Femur (tissue), 1 donor: ENCODE measurements at regions not wholly inside any gene's neighbourhood (a gene's known extent, or its start where the extent isn't known, plus 50 kb on each side); places are given as distances from the start of the nearest gene placed in this dataset.
A peak's percentile ranks its signal among the peaks of the same experiment; 100 is the strongest.

Source experiments
- DNase-seq: peaks from one replicate; pipeline ENCODE4 v3.0.0-alpha.2; 2017

DNA sequence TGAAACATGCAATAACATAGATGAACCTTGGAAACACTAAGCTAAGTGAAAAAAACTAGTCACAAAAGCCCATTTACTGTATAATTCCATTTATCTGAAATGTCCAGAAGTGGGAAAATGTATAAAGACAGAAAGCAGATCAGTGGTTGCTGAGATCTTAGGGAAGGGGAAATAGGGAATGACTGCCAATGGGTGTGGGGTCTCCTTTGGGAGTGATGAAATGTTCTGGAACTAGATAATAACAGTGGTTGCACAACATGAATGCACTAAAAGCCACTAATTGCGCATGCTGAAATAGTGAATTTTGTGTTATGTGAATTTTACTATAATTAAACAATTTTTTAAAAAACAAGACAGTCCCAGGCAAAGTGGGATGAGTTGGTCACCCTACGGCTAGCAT lies 472.8 kb downstream of the CCDC171 start:
- no peak for DNase-seq

- DNase-seq, result no peak
These were observed 474.0 kb downstream of the CCDC171 start for GRCh38 chr9:16026886-16027285.

- DNase-seq, result no peak
These were observed 475.7 kb downstream of the CCDC171 start for GRCh38 chr9:16028548-16028947.

DNA sequence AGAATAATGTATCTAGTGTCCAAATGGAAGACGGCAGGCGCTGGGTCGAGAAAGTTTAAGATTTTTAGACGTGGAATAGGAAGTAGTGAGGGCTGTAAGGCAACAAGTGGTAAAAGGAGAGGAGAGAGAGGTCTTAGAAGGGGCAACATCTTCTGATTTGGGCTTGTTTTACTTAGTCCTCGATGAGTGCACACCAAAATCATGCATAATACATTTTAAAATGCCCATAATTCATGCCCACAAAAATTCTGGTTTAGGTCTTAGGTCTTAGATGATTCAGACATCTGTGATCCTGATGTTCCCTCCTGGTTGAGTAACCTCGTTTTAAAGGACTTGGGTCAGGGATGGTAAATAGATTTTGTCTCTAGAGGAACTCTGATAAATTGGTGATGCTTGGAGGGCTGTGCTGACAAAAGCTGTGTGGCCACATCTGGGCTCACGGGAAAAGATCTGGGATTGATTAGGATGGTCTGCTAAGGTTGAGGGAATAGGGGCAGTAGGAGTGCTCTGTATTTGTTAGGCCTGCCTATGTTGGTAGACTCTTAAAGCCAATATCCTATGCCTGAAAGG lies 476.3 kb downstream of the CCDC171 start:
- DNase-seq, result no peak

GRCh38 chr9:16029796-16030363 lies 477.0 kb downstream of the CCDC171 start:
- no peak for DNase-seq

DNA sequence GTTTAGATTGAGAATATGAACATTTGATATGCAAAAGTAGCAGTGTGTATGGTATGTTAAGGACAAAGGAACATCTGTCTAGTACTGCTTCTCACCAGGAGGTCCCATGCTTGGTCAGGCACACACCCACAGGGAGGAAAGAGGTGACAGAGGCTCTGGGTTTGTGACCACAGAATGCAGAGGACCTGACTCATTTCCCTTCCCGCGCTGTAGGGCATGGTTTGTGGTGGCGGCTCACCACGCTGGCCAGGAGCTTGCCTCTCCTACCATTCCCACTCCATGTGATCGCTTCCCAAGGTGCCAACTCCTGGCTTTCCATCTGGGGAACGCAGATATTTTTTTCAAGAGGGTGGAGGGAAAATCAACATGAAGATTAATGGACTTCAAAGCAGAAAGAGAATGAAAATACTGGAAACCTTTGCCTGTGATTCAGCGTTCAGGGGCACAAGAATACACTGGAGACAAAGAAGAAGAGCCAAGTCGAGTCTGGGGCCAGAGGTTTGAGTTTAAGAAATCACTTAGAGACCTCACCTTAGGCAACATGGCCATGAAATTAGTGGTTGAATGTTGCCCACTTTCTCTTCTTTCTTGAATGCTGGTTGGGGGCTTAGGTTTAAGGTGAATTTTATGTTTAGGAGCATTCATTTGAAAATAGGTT lies 477.8 kb downstream of the CCDC171 start:
- peak; percentile 52 for DNase-seq

GRCh38 chr9:16031486-16031885 lies 478.6 kb downstream of the CCDC171 start:
- no peak for DNase-seq

GRCh38 chr9:16031971-16032370 lies 479.1 kb downstream of the CCDC171 start:
- DNase-seq, result no peak

DNA sequence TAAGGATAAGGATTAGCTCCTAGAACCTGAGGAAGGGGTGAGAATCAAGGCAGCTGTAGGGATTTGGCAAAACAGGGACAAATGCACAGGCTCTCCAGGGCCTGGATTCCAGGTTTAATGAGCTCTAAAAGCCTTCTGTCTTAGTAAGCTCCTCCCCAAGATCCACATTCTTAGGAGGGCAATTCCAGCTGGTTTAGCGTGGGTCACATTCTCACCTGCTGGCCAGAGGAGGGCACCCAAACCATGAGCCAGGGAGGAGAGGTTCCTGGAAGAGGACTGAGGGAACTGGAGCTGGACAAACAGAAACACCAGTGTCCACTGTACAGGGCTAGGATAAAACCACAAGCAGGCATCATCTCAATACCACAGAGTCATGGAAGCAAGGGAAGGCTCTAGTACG lies 480.0 kb downstream of the CCDC171 start:
- DNase-seq, result no peak

DNA sequence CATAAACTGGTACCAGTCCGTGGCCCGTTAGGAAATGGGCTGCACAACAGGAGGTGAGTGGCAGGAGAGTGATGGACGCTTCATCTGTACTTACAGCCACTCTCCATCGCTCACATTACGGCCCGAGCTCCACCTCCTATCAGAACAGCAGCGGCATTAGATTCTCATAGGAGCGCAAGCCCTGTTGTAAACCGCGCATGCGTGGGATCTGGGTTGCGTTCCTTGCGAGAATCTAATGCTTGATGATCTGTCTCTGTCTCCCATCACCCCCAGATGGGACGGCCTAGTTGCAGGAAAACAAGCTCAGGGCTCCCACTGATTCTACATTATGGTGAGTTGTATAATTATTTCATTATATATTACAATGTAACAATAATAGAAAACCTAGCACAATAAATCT lies 480.4 kb downstream of the CCDC171 start:
- no peak for DNase-seq

- no peak for DNase-seq
These were observed 481.3 kb downstream of the CCDC171 start for GRCh38 chr9:16033921-16034691.

- peak; percentile 52 for DNase-seq
These were observed 486.6 kb downstream of the CCDC171 start for GRCh38 chr9:16039218-16039987.

DNA sequence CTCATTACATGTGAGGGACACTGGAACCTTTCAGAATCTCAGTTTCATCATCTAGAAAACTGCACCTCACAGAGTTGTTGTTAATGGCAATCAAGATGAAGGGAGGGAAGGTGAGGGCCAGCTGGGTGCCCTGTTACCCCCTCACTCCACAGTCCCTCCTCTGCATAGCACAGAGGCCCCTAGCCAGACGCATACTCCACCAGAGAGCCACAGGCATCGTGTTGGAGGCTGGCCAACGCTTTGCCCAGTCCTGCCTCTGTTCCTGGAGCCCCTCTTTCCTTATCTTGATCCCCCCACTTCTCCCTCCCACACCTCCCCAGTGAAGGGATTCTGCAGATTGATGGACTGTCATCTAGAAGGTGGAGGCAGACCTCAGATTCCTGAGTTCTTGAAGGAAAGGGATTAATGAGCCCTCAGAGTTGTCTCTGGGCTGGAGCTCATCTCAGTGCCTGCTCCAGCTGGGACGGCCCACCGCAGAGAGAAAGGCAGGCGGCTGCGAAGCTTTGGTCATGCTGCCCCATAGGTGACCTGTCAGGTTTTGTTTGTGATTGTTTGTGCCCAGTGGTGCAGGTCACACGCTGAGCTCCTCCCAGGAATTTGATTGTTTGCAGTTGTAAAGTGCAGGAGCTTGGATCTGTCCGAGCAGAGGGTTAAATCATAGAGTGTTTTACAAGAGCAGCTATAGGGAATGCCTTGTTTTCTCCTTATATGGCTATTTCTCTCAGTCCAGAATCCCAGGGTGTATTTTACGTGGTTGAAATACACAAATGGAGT lies 487.3 kb downstream of the CCDC171 start:
- no peak for DNase-seq

GRCh38 chr9:16043756-16044578 lies 491.1 kb downstream of the CCDC171 start:
- no peak for DNase-seq

GRCh38 chr9:16044579-16044881 lies 491.7 kb downstream of the CCDC171 start:
- peak; percentile 51 for DNase-seq

GRCh38 chr9:16045651-16046280 lies 492.9 kb downstream of the CCDC171 start:
- DNase-seq, result no peak

DNA sequence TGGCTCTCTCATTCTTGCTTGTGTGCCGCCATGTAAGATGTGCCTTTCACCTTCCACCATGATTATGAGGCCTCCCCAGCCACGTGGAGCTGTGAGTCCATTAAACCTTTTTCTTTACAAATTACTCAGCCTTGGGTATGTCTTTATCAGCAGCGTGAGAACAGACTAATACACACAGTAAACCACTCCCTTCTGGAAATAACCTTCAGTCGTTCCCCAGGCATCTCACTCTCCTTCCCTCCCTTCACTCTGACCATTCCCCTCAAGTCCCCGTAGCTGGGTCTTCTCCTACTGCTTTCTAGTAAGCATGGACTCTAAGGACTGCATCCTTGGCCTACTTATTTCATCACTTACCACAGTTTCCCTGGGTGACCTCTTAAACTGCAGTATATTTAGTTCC lies 493.9 kb downstream of the CCDC171 start:
- DNase-seq, result no peak

- DNase-seq, result no peak
These were observed 495.3 kb downstream of the CCDC171 start for GRCh38 chr9:16048129-16048528.

- no peak for DNase-seq
These were observed 499.3 kb downstream of the CCDC171 start for GRCh38 chr9:16052146-16052545.

GRCh38 chr9:16052757-16053530 lies 500.1 kb downstream of the CCDC171 start:
- no peak for DNase-seq
